H1 (cell line): ENCODE measurements at regions not wholly inside any gene's neighbourhood (a gene's known extent, or its start where the extent isn't known, plus 50 kb on each side); places are given as distances from the start of the nearest gene placed in this dataset.

Experiments used
- ATF3 ChIP-seq: IDR thresholded peaks from 2 replicates; pipeline ENCODE4 v1.6.1; 2011; ENCODE audit warnings: low read depth, mild to moderate bottlenecking, low read length; ENCODE audit not compliant: insufficient read depth
- CBX5 ChIP-seq: fragments of 300-800, 300-1000 bp; sonication (generic); IDR thresholded peaks from 2 replicates; pipeline ENCODE4 v1.7.1; 2016; ENCODE audit warnings: antibody characterized with exemption, low read length, low read depth
- EZH2 ChIP-seq: fragments of 200-600 bp; sonication (generic); IDR thresholded peaks from 2 replicates; pipeline ENCODE4 v1.7.1; 2012; ENCODE audit warnings: low read depth, mild to moderate bottlenecking, moderate library complexity, low read length, inconsistent platforms; ENCODE audit not compliant: severe bottlenecking
- JUND ChIP-seq: IDR thresholded peaks from 2 replicates; pipeline ENCODE4 v1.6.1; 2011; ENCODE audit warnings: mild to moderate bottlenecking, improper control_type of control experiment, low read length
- KDM4A ChIP-seq: IDR thresholded peaks from one replicate; pipeline ENCODE4 v1.7.1; 2012; ENCODE audit warnings: low read depth, mild to moderate bottlenecking, moderate library complexity, low read length, inconsistent platforms; ENCODE audit not compliant: severe bottlenecking
- KDM5A ChIP-seq: fragments of 200-600 bp; IDR thresholded peaks from 2 replicates; pipeline ENCODE4 v1.7.1; 2012; ENCODE audit warnings: mild to moderate bottlenecking, low read length, inconsistent platforms, mixed read lengths
- MAX ChIP-seq: IDR thresholded peaks from 2 replicates; pipeline ENCODE4 v1.6.1; 2012; ENCODE audit warnings: inconsistent platforms
- POLR2AphosphoS5 ChIP-seq: IDR thresholded peaks from 2 replicates; pipeline ENCODE4 v1.6.1; 2011; ENCODE audit warnings: low read depth, low read length
- SP2 ChIP-seq: IDR thresholded peaks from 2 replicates; pipeline ENCODE4 v1.6.1; 2012; ENCODE audit warnings: mild to moderate bottlenecking, low read length, inconsistent platforms
- TBP ChIP-seq: IDR thresholded peaks from 2 replicates; pipeline ENCODE4 v1.6.1; 2011; ENCODE audit warnings: low read depth, low read length, improper control_type of control experiment
- ZNF274 ChIP-seq: IDR thresholded peaks from 2 replicates; pipeline ENCODE4 v1.7.0; 2012; ENCODE audit warnings: low read length, borderline replicate concordance; ENCODE audit errors: extremely low read depth
- TF ChIP-seq, protein P1 (sequence below), 3 experiments: IDR thresholded peaks; 1 replicate in 2 of 3; 2 replicates in 1 of 3; pipeline versions ENCODE4 v1.5.1 to v1.6.1; 2011; ENCODE audit warnings: low read length in 3 of 3, mild to moderate bottlenecking in 3 of 3, inconsistent platforms in 2 of 3, low read depth in 1 of 3, moderate library complexity in 1 of 3; ENCODE audit not compliant: insufficient read depth in 1 of 3; ENCODE audit errors: control extremely low read depth in 1 of 3

DNA sequence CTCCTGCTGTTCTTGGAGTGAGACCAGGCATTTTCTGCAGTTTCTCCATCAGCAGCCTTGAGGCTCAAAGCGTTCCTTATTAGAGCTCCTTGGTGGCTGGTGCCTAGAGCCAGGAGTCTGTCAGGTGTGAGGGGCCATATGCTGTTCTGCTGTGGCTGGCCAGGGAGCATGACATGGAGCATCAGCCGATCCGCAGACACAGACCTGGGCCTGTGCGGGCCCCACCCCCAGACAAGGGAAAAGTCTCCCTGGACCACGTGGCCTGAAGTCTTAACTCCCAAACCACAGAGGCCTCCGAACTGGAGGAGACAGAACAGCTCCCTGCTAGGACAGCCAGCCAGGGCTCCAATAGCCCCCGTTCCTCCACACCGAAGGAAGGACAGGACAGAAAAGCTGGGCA is 162.7 kb upstream of the CIBAR2 start:
- TF ChIP-seq EZH2, result no peak
- no peak for TF ChIP-seq POLR2AphosphoS5
- TF ChIP-seq, protein P1, sequence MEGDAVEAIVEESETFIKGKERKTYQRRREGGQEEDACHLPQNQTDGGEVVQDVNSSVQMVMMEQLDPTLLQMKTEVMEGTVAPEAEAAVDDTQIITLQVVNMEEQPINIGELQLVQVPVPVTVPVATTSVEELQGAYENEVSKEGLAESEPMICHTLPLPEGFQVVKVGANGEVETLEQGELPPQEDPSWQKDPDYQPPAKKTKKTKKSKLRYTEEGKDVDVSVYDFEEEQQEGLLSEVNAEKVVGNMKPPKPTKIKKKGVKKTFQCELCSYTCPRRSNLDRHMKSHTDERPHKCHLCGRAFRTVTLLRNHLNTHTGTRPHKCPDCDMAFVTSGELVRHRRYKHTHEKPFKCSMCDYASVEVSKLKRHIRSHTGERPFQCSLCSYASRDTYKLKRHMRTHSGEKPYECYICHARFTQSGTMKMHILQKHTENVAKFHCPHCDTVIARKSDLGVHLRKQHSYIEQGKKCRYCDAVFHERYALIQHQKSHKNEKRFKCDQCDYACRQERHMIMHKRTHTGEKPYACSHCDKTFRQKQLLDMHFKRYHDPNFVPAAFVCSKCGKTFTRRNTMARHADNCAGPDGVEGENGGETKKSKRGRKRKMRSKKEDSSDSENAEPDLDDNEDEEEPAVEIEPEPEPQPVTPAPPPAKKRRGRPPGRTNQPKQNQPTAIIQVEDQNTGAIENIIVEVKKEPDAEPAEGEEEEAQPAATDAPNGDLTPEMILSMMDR (IDR thresholded peaks at IDR 0.05; ENCODE audit: control extremely low read depth in 1 of 3, insufficient read depth in 1 of 3, low read depth in 1 of 3, low read length in 3 of 3), result no peak
- no peak for TF ChIP-seq TBP
- TF ChIP-seq KDM5A, result no peak
- TF ChIP-seq MAX, result no peak
- no peak for TF ChIP-seq CBX5
- TF ChIP-seq ZNF274, result no peak
- TF ChIP-seq ATF3, result no peak
- no peak for TF ChIP-seq JUND
- TF ChIP-seq SP2, result no peak
- TF ChIP-seq KDM4A, result no peak
